DMS114 treated with DMSO at 0.1 percent for 48 hours (cell line): ENCODE measurements at regions not wholly inside any gene's neighbourhood (a gene's known extent, or its start where the extent isn't known, plus 50 kb on each side); places are given as distances from the start of the nearest gene placed in this dataset.

Experiments
- DNase-seq: peaks from one replicate; lab custom pipeline; 2025; ENCODE audit not compliant: unreplicated experiment; lab: John Stamatoyannopoulos, UW

DNA sequence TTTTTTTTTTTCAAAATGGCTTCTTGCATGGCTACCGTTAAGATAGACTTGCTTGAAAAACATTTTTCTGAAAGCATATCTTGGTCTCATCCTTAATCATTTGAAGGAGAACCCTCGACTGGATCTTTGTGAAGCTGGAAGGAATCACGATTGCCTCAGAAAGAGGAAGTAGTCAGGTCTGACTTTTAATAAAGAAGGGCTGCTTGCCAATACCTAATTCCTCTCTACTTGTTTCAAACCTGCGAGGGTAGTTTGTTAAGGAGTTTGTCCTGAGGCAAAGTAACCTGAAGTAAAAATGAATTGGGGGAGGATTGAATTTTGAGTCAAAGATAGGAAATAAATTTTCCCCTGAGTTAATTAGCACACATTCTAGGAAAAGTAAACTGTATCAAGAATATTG lies 288.1 kb upstream of the MAP3K7 start:
- no peak for DNase-seq

DNA sequence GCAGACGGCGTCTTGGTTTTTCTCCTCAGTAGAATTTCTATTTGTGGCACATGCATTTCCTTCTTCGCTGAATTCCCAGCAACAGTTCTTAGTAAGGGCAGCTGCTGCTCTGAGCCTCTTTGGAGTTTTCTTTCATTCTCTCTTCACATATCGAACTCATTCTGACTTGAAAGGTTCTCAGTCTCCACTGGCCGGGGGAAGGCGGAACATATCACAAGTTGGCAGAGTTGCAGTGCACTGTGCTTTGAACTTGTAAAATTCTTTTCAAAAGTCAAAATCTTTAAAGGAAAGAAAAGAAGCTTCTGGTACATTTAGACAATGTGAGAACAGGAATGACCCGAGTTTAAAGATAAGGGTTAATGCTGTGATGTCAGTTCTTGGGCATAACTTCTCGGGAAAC lies 286.1 kb upstream of the MAP3K7 start:
- DNase-seq, result no peak

DNA sequence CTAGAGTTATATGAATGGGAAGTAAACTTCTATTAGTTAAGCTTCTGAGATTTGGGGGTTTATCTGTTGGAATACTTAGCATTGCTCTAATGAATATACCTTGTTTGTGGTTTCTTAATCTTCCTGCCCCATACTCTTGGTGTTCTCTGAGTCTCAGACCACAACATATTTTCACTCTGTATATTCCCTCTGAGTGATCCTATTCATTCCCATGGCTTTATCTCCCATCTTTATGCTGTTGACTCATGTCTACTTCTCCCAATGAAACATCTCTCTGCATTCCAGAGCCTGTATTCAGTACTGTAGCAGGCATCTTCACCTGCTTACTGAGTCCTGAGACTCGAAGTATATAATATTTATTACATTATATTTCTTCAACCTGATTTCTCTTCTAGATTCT lies 283.7 kb upstream of the MAP3K7 start:
- DNase-seq, result no peak

DNA sequence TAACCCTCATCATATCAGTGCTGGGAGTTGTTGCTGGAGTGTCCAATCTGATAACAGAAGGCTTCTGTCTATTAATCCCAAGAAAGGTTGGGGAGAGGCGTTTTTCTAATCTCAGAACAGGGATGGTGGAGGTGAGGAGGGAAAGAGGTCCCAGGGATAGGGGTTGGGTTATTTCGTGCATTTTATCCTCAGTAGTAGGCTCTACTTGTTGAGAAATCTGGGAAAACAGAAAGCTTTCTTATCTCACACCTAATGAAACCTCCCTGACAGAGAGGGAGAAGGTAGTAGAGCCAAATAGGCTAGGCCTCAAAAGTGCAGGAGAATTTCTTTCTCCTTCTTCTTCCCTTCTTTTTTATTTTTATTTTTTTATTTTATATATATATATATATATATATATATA lies 281.8 kb upstream of the MAP3K7 start:
- no peak for DNase-seq

DNA sequence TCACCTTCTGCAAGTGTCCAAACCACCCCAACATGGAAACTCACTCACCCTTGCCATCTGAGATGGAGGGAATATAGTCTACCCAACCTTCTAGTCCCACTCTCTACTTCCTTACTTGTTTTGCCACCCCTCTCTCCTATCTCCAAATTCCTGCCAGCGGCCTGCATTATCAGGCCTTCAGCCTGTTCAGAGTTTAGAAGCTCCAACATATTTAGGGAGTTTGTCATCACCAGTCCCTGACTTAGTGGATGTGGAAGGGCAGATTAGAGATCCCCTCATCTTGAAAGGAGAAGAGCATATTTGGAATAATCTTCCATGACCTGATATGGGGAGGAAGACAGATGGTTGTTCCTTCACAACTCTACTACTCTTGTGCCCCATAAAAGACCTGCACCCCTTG lies 281.4 kb upstream of the MAP3K7 start:
- DNase-seq, result no peak

DNA sequence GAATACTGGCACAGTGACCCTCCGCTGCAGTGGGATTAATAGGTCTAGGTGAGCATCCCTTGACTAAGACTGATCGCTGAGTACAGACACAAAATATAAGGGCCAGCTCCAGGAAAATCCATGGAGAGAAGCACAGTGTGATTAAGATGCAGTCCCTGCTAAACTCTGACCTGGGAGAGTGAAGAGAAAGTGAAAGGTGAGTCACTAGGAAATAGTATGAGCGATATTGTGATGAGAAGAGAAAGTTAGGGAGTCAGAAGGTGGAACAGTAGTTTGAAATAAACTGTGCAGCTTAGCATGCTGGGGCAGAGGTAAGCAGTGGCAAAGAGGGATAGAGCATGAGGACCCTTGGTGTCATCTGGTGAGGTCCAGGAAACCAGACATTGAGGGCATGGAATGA lies 278.6 kb upstream of the MAP3K7 start:
- DNase-seq, result no peak

DNA sequence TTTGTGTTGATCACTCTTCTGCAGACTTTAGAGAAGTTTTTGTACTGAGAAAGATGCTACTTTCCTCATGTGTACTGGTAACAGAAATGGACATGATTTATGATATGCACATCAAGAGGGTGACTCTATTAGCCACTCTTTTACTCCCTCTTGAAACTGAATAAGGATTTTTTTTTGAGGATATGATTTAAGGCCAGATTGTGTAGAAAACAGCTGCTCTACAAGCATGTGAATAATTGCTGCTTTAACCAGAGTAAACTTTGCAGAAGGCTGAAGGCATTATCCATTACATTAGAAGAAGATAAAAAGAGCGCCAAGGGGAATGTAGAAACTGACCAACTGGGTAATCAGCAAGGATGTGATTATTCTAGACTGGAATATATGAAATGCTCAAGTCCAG lies 276.2 kb upstream of the MAP3K7 start:
- no peak for DNase-seq

DNA sequence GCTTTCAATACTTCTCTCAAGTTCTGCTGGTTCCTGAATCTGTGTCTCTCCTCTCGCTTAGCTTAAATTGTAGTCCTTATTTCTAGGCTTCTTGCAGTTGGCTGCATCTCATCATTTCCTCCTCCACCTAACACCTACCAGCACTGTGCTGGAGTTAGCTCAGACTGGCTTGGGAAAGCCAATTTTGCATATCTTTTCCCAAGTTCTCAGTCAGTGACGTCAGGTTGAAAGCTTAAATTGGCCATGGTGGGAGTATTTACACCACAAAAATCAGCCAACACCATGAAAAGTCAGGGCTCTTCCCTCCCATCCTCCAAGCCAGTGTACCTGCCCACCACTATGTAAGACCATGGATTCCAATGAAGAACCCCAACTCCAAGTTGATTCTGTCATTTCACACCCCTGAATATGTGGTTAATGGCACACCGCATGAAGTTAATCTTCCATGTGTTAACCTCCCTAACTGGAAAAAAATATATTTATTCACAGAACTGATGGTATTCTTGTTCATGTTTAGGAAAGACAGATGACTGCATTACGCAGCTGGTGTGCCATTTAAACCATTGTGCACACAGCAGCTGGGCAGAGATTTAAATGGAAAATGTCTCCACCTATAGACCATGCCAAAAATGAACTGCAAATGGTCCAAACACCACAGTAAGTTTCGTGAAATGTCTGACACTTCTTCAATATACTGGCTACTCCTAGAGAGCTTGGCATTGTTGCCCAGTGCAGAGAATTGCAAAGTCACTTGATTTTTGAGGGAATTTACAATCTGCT lies 274.1 kb upstream of the MAP3K7 start:
- peak; percentile 4 for DNase-seq

DNA sequence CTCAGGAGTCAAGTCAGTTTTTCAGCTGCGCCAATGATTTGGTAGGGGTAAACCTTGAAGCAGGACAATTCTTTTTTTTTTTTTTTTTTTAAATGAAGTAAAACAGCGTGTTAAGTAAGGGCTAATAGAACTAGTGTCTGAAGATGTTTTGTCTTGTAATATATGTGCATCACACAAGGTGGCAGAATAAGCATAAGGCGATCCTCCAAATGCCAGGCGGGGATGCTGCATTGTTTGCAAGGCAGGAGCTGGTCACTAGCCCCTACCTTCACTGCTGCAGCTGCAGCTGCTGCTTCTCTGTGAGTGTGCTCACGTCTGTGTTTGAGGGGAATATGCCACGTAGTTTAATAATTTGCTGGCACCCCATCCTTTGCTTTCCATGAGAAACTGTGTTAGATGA lies 272.7 kb upstream of the MAP3K7 start:
- DNase-seq, result peak; percentile 8

DNA sequence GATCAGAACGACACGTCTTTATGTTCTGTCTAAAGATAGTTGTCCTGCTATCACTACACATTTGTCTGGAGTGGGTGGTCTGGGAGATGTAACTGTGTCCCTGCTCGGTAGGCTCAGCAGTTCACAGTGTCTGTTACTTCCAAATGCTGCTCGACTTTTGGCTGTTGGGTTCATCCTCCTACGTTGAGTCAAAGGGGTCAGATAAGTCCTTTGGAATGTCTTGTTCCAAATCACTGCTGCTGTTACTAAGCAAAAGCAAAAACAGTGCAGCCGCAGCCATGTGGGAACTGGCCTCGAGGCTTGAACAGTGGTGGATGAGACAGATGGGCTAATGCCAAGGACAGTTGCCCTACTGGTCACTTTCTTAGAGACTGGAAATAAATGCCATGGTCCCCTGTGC lies 272.2 kb upstream of the MAP3K7 start:
- DNase-seq, result no peak

DNA sequence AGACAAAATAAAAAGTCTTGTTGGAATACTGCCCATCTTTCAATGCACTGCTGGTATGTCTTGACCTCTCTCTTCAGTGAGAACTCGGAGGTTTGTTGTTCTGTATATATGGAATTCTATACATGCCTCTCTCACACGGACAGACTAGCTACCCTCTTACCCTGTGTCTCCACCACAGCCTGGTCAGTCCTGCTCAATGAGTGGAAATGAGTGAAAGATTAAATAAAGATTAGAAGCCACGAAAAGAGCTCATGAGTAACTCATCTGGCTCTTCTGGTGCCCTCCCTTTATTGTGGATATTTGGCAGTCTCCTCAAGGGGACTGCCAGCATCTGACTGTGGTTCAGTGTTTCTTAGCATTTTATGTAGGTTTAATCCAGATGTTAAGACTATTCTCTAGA lies 262.8 kb upstream of the MAP3K7 start:
- no peak for DNase-seq

DNA sequence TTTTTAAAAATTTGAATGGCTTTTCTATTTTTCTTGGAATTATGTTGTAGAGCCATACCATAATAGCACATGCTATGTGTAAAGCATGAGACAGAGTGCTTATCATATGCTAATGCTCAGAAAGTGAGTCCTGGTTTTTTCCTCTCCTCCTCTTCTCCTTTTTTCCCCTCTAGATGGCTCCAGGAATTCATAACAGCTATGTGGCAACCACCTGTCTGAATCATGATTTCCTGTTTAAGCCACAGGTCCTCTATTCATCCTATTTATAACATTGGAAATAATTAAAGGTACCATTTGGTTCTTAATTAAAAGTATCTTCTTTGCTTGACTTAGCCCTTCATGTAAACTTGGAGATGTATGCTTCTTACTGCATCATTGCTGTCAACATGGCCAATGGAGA lies 260.0 kb upstream of the MAP3K7 start:
- DNase-seq, result no peak

DNA sequence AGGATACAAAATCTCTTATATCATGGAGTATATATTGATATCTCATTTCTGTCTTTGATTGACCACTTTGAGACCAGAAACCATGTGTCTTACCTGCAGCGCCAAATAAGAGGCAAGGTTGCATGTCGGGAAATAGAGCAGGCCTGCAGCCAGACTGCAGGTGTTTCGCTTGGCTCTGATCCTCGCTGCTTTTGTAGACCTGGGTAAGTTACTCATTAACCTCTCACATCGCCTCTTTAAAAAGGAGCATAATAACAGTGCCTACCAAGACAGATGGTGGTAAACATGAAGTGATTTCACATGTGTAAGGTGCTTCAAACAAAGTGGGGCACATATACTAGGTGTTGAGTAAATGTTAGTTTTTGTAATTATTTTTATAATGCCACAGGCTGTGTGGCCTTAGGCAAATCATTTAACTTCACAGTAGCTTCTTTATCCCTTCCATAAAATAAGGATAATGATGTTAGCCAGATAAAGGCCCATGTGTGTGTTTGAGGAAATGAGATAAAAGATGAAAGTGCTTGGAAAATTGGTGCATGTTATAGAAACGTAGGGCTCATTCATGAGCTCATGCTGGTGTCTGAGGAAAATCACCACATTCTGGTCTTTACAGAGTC lies 248.8 kb upstream of the MAP3K7 start:
- no peak for DNase-seq

DNA sequence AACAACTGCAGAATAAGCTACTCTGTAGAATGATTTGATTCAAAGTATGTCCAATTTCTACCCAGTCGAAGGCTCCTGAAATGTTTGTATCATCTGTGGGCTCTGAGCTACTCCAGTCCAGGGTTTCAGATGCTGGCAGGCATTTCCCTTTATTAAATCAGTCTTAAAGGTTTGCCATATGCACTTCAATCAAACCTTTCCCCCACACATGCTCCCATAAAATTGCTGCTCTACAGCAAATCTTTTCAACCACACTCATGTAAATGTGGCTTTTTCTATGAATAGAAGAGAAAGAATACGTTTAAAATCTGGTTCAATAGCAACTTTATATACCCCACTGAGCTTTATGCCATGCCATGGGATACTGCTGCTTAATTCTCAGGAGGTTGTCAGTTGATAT lies 242.4 kb upstream of the MAP3K7 start:
- no peak for DNase-seq

DNA sequence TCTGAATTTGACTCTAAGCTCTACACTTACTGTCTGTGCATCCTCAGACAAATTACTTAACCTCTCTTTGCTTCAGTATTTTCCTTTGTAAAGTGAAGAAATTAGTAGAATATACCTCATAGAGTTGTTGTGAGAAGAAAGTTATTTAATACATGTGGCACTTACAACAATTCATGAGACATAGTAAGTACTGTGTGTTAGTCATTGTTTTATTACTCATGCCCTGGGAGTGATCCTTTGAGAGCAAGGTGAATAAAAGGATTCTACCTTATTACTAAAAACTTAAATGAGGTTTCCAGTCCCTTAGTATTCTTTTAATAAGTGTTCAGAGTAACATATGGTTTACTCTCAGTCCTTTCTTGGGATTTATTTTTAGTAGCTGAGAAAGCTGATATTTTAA lies 233.6 kb upstream of the MAP3K7 start:
- no peak for DNase-seq

DNA sequence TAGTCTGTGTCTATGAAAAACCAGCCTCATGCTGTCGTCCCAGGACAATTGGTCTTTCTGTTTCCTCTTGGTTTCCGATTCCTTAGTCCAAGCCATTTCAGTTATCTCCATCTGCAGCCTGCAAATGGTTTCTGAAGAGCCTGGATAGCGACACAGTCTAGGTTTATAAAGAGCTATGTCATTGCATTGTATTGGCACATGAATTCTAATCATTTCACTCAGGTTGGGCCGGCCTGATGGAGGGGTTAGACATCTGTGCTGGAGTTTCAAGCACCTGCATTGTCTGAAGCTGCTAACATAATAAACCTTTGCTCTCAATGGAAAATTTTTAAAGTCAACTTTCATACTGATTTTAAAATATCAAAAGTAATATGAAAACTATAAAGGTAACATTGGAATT lies 232.6 kb upstream of the MAP3K7 start:
- no peak for DNase-seq

DNA sequence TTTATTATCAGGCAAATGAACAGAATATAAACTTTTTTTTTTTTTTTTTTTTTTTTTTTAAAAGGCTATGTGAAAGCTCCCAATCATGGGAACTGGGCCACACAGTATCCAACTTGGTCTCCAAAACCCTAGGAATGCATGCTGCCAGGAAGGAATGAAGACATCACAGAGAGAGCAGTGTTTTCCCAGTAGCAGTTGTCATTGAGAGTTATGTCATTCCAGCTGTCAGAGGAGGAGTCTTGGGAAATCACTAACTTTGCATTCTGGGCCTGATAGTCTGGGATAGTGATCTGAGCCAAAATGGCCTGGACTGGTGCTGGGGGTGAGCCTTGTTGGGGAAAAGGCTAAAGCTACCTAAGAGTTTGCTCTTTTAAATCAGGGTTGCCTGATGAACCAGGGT lies 231.3 kb upstream of the MAP3K7 start:
- DNase-seq, result no peak

DNA sequence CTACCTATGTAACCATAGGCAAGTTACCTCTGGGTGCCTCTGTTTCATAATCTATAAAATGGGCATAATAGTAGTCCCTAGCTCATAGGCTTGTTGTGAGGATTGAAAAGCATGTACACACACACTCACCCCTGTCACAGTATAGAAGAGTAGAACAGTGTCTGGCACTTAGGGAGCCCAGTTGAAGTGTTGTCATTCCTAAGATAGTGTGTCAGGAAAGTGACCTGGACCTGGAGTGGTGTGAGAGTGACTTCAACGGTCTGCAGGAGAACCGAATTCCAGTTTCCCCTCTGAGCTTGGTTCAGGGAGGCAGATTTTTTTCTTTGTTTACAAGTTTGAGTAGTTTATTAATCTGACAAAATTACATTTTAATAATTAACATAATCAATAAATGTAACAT lies 229.9 kb upstream of the MAP3K7 start:
- DNase-seq, result no peak

DNA sequence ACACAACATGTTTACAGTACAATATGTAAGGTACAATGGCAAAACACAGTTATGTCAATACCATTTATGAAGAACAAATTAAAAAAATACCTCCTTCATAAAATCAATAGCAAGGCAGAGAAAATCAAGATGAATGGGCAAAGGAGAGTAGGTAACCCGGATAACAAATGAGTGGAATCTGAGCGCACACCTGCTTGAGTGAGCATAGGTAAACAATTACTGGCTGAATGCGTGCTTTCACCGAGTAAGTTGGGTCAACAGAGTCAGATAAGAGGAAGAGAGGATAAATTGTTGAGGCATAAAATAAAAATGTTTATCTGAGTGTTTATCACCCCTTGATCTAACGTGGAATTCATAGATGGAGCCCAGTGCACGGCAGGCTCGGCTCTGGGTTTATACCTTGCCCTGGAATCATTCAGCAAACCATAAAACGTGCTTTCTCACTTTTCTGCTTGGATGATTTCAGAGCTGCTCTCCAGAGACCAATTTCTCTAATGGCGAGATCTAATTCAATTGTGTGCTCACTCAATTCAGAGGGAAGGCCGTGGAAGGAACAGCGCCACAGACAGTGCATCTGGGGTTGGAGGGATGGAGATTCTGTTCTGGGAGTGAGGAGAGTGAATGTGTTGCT lies 224.8 kb upstream of the MAP3K7 start:
- DNase-seq, result no peak

DNA sequence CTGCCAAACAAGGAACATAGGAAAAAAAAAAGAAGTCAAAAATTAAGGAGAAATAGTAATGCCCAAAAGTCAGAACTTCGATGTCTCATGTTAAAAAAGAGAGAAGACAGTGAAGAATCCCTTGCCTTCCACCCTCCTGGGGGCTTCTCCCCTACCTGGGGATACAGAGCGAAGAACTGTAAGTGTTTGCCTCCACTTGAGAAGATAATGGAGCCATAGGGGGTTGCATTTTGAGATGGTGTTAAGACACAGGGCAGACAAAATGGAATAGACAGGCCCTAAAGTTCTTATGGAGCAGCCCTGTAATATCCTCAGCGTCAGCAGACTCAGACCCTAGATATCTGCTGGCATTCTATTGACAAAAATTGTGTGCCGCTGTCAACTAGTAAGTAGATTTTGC lies 222.2 kb upstream of the MAP3K7 start:
- no peak for DNase-seq

DNA sequence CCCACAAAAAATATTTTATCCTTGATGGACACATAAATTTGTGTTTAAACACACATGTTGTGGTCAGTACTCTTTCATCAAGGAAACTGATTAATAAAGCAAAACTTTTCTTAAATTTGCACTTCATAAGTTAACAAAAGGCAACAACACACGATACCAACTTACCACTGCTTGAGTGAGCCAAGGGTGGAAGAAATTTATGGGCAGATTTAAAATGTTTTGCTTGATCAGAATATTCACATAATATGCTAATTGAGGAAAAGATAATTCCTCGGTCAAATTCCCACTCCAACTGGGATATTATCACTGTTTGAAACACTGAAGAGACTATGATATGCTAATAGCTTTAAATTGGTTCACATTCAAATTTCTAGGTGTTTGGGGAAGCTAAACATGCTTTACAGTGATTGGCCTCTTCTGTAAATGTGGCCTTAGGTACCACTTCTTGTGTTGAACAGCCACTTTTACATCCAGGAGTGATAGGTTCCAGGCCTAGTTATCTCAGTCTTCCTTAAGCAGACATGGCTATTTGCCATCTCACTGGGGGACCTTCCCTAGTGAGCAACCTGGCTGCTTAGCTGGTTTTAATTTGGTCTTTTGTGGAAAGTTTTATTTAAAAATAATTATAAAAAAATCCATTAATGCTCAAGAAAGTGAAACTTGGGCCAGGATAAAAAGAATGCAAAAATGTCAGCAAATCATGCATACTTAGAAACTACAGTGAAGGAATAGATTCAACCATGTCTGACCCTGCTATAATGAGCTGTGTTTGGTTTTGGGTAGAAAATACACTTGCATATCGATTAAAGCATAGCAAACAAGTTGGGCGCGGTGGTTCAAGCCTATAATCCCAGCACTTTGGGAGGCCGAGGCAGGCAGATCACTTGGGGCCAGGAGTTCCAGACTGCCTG lies 221.2 kb upstream of the MAP3K7 start:
- DNase-seq, result no peak
